Progenitor cell of endocrine pancreas (in vitro differentiated cells): ENCODE measurements at regions not wholly inside any gene's neighbourhood (a gene's known extent, or its start where the extent isn't known, plus 50 kb on each side); places are given as distances from the start of the nearest gene placed in this dataset.
"Not testable (repeated sequence)": the region's sequence is repeated elsewhere in the genome, so short reads cannot be mapped to it uniquely, and the experiment has no call there.

Source experiments
- DNase-seq: peaks from one replicate; pipeline ENCODE4 v3.0.0; 2021; ENCODE audit warnings: low spot score; ENCODE audit not compliant: unreplicated experiment
- H3K27ac Mint-ChIP-seq: 2 replicates; pipeline ENCODE4 v1.8.0; 2021; ENCODE audit warnings: mild to moderate bottlenecking, moderate library complexity, mixed read lengths
- H3K27me3 Mint-ChIP-seq: 2 replicates; pipeline ENCODE4 v1.8.0; 2021; ENCODE audit warnings: mixed read lengths
- H3K36me3 Mint-ChIP-seq: 2 replicates; pipeline ENCODE4 v1.8.0; 2022; ENCODE audit warnings: mixed read lengths; ENCODE audit not compliant: insufficient read depth
- H3K4me1 Mint-ChIP-seq: 2 replicates; pipeline ENCODE4 v1.8.0; 2021; ENCODE audit warnings: low read depth, mixed read lengths
- H3K4me3 Mint-ChIP-seq: 2 replicates; pipeline ENCODE4 v1.8.0; 2021; ENCODE audit warnings: low read depth, mild to moderate bottlenecking, moderate library complexity, mixed read lengths
- H3K9me3 Mint-ChIP-seq: 2 replicates; pipeline ENCODE4 v1.8.0; 2021; ENCODE audit warnings: low read depth, mixed read lengths
- TF ChIP-seq, protein P1 (sequence below): fragments of 200-600 bp; sonication (generic); IDR thresholded peaks from one replicate; pipeline ENCODE4 v1.5.0; 2021; ENCODE audit warnings: antibody characterized with exemption, mild to moderate bottlenecking; ENCODE audit not compliant: unreplicated experiment

- no peaks in the 10 kb centered on the region for H3K9me3 Mint-ChIP-seq
- no peaks in the 10 kb centered on the region for H3K36me3 Mint-ChIP-seq
- no peak overlapping the region for H3K4me3 Mint-ChIP-seq
- peaks cover 9% of the 10 kb centered on the region for H3K4me1 Mint-ChIP-seq
- TF ChIP-seq, protein P1, sequence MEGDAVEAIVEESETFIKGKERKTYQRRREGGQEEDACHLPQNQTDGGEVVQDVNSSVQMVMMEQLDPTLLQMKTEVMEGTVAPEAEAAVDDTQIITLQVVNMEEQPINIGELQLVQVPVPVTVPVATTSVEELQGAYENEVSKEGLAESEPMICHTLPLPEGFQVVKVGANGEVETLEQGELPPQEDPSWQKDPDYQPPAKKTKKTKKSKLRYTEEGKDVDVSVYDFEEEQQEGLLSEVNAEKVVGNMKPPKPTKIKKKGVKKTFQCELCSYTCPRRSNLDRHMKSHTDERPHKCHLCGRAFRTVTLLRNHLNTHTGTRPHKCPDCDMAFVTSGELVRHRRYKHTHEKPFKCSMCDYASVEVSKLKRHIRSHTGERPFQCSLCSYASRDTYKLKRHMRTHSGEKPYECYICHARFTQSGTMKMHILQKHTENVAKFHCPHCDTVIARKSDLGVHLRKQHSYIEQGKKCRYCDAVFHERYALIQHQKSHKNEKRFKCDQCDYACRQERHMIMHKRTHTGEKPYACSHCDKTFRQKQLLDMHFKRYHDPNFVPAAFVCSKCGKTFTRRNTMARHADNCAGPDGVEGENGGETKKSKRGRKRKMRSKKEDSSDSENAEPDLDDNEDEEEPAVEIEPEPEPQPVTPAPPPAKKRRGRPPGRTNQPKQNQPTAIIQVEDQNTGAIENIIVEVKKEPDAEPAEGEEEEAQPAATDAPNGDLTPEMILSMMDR = no peak
- peaks cover 18% of the 10 kb centered on the region for H3K27me3 Mint-ChIP-seq
- DNase-seq = no peak
- H3K27ac Mint-ChIP-seq = no peak overlapping the region
Observed at GRCh38 chr5:152470167-152470566, 65.1 kb upstream of the NMUR2 start.

DNA sequence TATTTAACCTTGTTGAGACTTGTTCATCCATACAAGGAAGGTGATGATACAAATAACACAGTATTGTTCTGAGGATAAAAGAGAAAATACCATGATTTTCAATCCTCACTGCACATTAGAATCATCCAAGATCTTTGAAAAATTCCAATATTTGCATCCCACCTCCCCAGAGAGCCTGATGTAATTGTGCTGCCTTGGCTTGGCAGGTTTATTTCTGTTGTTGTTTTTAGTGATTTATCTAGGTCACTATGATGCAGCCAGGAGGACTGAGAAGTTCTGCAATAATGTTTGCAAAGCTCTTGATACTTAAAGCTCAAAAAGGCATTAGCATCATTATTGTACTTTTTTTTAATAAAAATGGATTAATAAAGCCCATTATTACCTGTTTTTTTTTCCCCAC lies 67.0 kb upstream of the NMUR2 start:
- H3K4me3 Mint-ChIP-seq = no peak overlapping the region
- no peaks in the 10 kb centered on the region for H3K9me3 Mint-ChIP-seq
- no peak for DNase-seq
- TF ChIP-seq, protein P1 = no peak
- no peak overlapping the region for H3K27ac Mint-ChIP-seq
- peaks cover 9% of the 10 kb centered on the region for H3K4me1 Mint-ChIP-seq
- H3K27me3 Mint-ChIP-seq = peaks cover 16% of the 10 kb centered on the region
- H3K36me3 Mint-ChIP-seq = no peaks in the 10 kb centered on the region

DNA sequence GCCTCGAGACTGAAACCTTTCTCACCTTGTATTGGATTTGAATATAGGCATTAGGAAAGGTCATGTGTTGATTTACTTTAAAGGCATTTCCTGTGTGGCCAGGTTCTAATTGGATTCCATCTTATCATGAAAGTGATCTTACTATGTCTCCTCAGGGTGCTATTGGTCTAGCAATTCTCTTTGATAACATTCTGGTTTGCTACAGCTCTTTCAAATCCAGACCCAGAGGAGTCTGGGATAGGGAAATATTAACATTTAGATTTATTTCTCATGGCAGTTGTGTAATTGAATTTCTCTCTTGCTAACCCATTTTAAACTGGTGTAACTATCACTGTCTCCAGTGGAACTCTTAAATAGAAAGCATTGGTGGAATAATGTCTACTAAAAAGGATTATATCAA lies 69.9 kb upstream of the NMUR2 start:
- H3K4me3 Mint-ChIP-seq = no peak overlapping the region
- peaks cover 4% of the 10 kb centered on the region for H3K4me1 Mint-ChIP-seq
- no peaks in the 10 kb centered on the region for H3K9me3 Mint-ChIP-seq
- peaks cover 8% of the 10 kb centered on the region for H3K27me3 Mint-ChIP-seq
- H3K36me3 Mint-ChIP-seq = no peaks in the 10 kb centered on the region
- H3K27ac Mint-ChIP-seq = no peak overlapping the region
- TF ChIP-seq, protein P1 = no peak
- no peak for DNase-seq

- TF ChIP-seq, protein P1 = no peak
- H3K9me3 Mint-ChIP-seq = peaks cover 4% of the 10 kb centered on the region
- H3K4me1 Mint-ChIP-seq = peaks cover 4% of the 10 kb centered on the region
- DNase-seq = no peak
- H3K27me3 Mint-ChIP-seq = peaks cover 4% of the 10 kb centered on the region
- H3K27ac Mint-ChIP-seq = no peak overlapping the region
- H3K4me3 Mint-ChIP-seq = no peak overlapping the region
- H3K36me3 Mint-ChIP-seq = peaks cover 2% of the 10 kb centered on the region
Observed at GRCh38 chr5:152477536-152477935, 72.5 kb upstream of the NMUR2 start.

DNA sequence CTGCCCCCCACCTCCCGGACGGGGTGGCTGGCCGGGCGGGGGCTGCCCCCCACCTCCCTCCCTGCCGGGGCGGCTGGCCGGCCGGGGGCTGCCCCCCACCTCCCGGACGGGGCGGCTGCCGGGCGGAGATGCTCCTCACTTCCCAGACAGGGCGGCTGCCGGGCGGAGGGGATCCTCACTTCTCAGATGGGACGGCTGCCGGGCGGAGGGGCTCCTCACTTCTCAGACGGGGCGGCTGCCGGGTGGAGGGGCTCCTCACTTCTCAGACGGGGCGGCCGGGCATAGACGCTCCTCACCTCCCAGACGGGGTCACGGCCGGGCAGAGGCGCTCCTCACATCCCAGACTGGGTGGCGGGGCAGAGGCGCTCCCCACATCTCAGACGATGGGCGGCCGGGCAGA lies 74.8 kb upstream of the NMUR2 start:
- not testable (repeated sequence) for H3K27me3 Mint-ChIP-seq, DNase-seq, H3K4me3 Mint-ChIP-seq, H3K9me3 Mint-ChIP-seq, H3K36me3 Mint-ChIP-seq, H3K27ac Mint-ChIP-seq, H3K4me1 Mint-ChIP-seq

DNA sequence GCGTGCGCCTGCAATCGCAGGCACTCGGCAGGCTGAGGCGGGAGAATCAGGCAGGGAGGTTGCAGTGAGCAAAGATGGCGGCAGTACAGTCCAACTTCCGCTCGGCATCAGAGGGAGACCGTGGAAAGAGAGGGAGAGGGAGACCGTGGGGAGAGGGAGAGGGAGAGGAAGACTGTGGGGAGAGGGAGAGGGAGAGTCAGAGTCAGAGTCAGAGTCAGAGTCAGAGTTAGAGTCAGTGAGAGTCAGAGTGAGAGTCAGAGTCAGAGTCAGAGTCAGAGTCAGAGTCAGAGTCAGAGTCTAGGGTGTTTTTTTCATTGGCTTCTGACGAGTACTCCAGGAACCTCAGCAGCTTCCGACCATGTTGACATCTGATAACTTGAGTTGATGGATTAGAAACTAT lies 75.6 kb upstream of the NMUR2 start:
- H3K36me3 Mint-ChIP-seq, H3K27ac Mint-ChIP-seq, H3K27me3 Mint-ChIP-seq, H3K4me1 Mint-ChIP-seq, DNase-seq, H3K9me3 Mint-ChIP-seq, H3K4me3 Mint-ChIP-seq: not testable (repeated sequence)

DNA sequence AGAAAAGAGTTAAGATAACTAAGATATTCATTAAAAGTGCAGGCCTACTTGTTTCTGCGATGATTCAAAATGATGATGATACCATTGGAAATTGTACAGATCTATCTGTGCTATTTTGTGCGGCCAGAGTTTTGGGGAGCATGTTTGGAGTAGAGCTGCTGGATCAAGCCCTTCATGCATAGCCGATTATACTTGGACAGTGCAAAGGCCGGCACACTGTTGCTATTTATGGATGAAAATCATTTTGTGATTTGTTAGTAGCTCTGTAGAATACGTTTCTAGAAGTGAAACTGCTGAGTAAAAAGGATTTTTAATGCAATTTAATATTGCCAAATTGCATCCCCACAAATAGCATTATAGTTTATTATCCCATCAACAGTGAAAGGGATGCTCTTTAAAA lies 82.1 kb upstream of the NMUR2 start:
- no peaks in the 10 kb centered on the region for H3K36me3 Mint-ChIP-seq
- H3K9me3 Mint-ChIP-seq = no peaks in the 10 kb centered on the region
- H3K4me3 Mint-ChIP-seq = no peak overlapping the region
- H3K27ac Mint-ChIP-seq = no peak overlapping the region
- DNase-seq = no peak
- no peaks in the 10 kb centered on the region for H3K27me3 Mint-ChIP-seq
- H3K4me1 Mint-ChIP-seq = no peaks in the 10 kb centered on the region
- TF ChIP-seq, protein P1 = no peak
